Adrenal gland (tissue), 9 donors: ENCODE measurements at regions not wholly inside any gene's neighbourhood (a gene's known extent, or its start where the extent isn't known, plus 50 kb on each side); places are given as distances from the start of the nearest gene placed in this dataset.
"Not testable (repeated sequence)": the region's sequence is repeated elsewhere in the genome, so short reads cannot be mapped to it uniquely, and the experiment has no call there.

ENCODE experiments used
- DNase-seq, 7 donors: peaks; one replicate each; pipeline ENCODE4 v3.0.0-alpha.2; 2019 to 2020
- H3K27ac ChIP-seq, 5 donors: fragments of 200-600 bp; sonication (generic) in 4 of 5; 1 replicate in 3 of 5; 2 replicates in 2 of 5; pipeline versions ENCODE4 v1.5.1 to v1.8.0; 2016 to 2020; ENCODE audit warnings: mild to moderate bottlenecking in 1 of 5
- H3K27me3 ChIP-seq: fragments of 200-600 bp; 2 replicates; pipeline ENCODE4 v1.8.0; 2021
- H3K36me3 ChIP-seq, 2 donors: fragments of 200-600 bp; replicated peaks in 1 of 2; 1 replicate in 1 of 2; 2 replicates in 1 of 2; pipeline versions ENCODE4 v1.5.1 to v1.8.0; 2018 to 2022
- H3K4me1 ChIP-seq, 2 donors: fragments of 200-600 bp; replicated peaks in 1 of 2; 1 replicate in 1 of 2; 2 replicates in 1 of 2; pipeline versions ENCODE4 v1.5.1 to v1.8.0; 2018 to 2021
- H3K4me3 ChIP-seq, 4 donors: fragments of 200-600 bp; sonication (generic) in 3 of 4; one replicate each; pipeline ENCODE4 v1.5.1; 2016 to 2018
- H3K9me3 ChIP-seq, 3 donors: fragments of 200-600 bp; sonication (generic) in 1 of 3; replicated peaks in 1 of 3; 1 replicate in 2 of 3; 2 replicates in 1 of 3; pipeline versions ENCODE4 v1.5.1 to v1.8.0; 2016 to 2021
- WGBS, 4 donors: extraction: QIAGEN DNeasy Blood & Tissue Kit in 2 of 4; methylation state at CpG; one replicate each; pipeline versions ENCODE4 v1.1.5 to v1.1.7; 2013 to 2017; 5-methylcytosine and 5-hydroxymethylcytosine counted together
- intact Hi-C, 2 donors: fragments of 100-400 bp; cut with DNase I; formaldehyde crosslinking; loops; one replicate each; pipeline versions ENCODE4 v1.14.1 to v1.15.0; 2022 to 2023
- small RNA-seq, 2 donors: library from RNA; depleted of rRNA; stranded (forward); fragments of <200 nt; gene quantifications; one replicate each; pipeline ENCODE3, GENCODE V24; 2016
- TF ChIP-seq, protein P1 (sequence below), 6 experiments: fragments of 450-650 bp in 4 of 6; fragments of 200-600 bp in 2 of 6; sonication (generic) in 1 of 6; IDR thresholded peaks; 1 replicate in 5 of 6; 2 replicates in 1 of 6; pipeline versions ENCODE4 v1.5.1 to v1.8.0; 2016 to 2021; ENCODE audit warnings: antibody characterized with exemption in 6 of 6, mild to moderate bottlenecking in 2 of 6, moderate library complexity in 1 of 6
- donor health status: healthy with polysubstance abuse.
- donor health status: Bipolar disorder and iron deficiency.
- donor health status: DM: yes; HTN: yes; CAD: no.
- donor health status: DM: no; HTN: no; CAD: no.
- donor health status: DM: no; HTN: no; CAD: no.

GRCh38 chrX:89350024-89350423, 571.7 kb upstream of the TGIF2LX start:
- H3K36me3 ChIP-seq, H3K27me3 ChIP-seq, H3K27ac ChIP-seq, H3K9me3 ChIP-seq, intact Hi-C loops, H3K4me1 ChIP-seq, H3K4me3 ChIP-seq: not testable (repeated sequence)
- peak in 1 of 7 donors; percentile 12 for DNase-seq
- TF ChIP-seq, protein P1, sequence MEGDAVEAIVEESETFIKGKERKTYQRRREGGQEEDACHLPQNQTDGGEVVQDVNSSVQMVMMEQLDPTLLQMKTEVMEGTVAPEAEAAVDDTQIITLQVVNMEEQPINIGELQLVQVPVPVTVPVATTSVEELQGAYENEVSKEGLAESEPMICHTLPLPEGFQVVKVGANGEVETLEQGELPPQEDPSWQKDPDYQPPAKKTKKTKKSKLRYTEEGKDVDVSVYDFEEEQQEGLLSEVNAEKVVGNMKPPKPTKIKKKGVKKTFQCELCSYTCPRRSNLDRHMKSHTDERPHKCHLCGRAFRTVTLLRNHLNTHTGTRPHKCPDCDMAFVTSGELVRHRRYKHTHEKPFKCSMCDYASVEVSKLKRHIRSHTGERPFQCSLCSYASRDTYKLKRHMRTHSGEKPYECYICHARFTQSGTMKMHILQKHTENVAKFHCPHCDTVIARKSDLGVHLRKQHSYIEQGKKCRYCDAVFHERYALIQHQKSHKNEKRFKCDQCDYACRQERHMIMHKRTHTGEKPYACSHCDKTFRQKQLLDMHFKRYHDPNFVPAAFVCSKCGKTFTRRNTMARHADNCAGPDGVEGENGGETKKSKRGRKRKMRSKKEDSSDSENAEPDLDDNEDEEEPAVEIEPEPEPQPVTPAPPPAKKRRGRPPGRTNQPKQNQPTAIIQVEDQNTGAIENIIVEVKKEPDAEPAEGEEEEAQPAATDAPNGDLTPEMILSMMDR (IDR thresholded peaks at IDR 0.05) = peak in 1 of 6 experiments; percentile 4
- whole genome bisulfite sequencing, 4 donors = 12 to 34% (median 29%) methylated on average over 5 to 9 of the region's 10 CpGs

GRCh38 chrX:89369904-89370303, 551.8 kb upstream of the TGIF2LX start:
- WGBS, 4 donors = 72 to 93% (median 80%) methylated on average over 2 of the region's 2 CpGs
- DNase-seq, intact Hi-C loops, H3K36me3 ChIP-seq, H3K27ac ChIP-seq, H3K9me3 ChIP-seq, H3K4me3 ChIP-seq, H3K4me1 ChIP-seq, H3K27me3 ChIP-seq: not testable (repeated sequence)

GRCh38 chrX:89393004-89393403, 528.7 kb upstream of the TGIF2LX start:
- 13 to 31% (median 28%) methylated on average over 2 to 3 of the region's 3 CpGs for WGBS, 4 donors

GRCh38 chrX:89402818-89403217, 518.9 kb upstream of the TGIF2LX start:
- H3K9me3 ChIP-seq, H3K27ac ChIP-seq, H3K27me3 ChIP-seq, intact Hi-C loops, H3K4me1 ChIP-seq, H3K4me3 ChIP-seq, DNase-seq, H3K36me3 ChIP-seq: not testable (repeated sequence)

More at GRCh38 chrX:89393004-89393403, 528.7 kb upstream of the TGIF2LX start:
- H3K4me3 ChIP-seq, H3K36me3 ChIP-seq, H3K4me1 ChIP-seq, intact Hi-C loops, H3K27me3 ChIP-seq, H3K9me3 ChIP-seq, H3K27ac ChIP-seq: not testable (repeated sequence)
- peak in 1 of 7 donors; percentile 17 for DNase-seq

DNA sequence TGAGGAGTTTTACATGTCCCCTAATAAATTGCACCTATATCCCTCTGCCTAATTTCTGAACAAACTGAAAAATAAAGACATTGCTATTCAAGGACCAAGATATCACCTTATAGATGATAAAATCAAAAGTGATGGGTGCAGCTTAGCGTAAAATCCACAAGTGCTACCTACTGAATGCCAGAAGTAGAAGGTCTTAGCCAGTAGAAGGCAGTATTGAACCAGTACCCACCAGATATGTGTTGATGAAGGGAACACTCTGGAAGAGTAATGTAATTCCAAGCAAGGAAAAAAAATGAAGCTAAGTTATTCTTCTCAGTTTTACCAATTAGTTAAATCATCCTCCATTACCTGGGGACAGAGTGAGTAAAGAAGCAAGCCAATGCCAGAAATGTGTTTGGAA, 516.6 kb upstream of the TGIF2LX start:
- H3K27ac ChIP-seq, intact Hi-C loops, H3K27me3 ChIP-seq, DNase-seq, H3K4me1 ChIP-seq, H3K36me3 ChIP-seq, H3K4me3 ChIP-seq, H3K9me3 ChIP-seq: not testable (repeated sequence)
- WGBS, 4 donors = 0 to 89% (median 75%) methylated on average over 1 of the region's 1 CpG

- H3K9me3 ChIP-seq, H3K4me3 ChIP-seq, H3K27me3 ChIP-seq, DNase-seq, H3K27ac ChIP-seq, H3K4me1 ChIP-seq, H3K36me3 ChIP-seq, intact Hi-C loops: not testable (repeated sequence)
- WGBS, 4 donors = 72 to 93% (median 91%) methylated on average over 3 to 12 of the region's 12 CpGs; no CpG with 5 or more reads in 1 of the 4 donors
Observed at GRCh38 chrX:89416930-89417329, 504.8 kb upstream of the TGIF2LX start.

DNA sequence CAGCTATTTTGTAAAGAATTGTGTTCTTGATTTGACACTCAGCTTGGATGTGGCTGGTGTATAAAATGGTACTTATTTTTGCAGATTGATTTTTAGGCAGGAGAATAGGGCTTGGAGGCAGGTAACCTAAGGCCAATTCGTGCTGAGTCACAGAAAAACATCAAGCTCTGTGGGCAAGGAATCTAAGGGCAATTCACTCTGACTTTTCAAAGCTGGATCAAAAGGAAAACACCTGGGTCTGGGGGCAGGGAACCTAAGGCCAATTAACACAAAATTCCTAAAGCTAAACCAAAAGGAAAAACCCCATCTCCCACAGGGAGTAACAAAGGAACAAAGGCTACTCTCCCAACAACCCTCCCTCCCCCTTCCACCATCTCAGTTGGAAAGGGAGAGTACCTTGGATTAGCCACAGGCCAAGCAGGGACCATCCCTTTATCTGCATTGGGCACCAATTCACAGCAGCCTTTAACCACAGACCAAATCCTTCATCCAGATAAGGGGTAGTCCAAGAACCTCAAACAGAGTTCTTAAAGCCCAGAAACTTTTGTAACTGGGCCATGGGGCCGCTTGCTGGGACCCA, 489.0 kb upstream of the TGIF2LX start:
- H3K36me3 ChIP-seq, intact Hi-C loops, H3K4me3 ChIP-seq, H3K4me1 ChIP-seq, DNase-seq, H3K27ac ChIP-seq, H3K27me3 ChIP-seq, H3K9me3 ChIP-seq: not testable (repeated sequence)
- 10 to 64% (median 50%) methylated on average over 1 of the region's 2 CpGs for WGBS, 4 donors

Small RNAs in the stretch of these regions (small RNA-seq; reads per million reads assigned to genes)
- 0 reads per million in 2 donors for gene SRIP2
